IMR-90 (cell line): ENCODE measurements at regions not wholly inside any gene's neighbourhood (a gene's known extent, or its start where the extent isn't known, plus 50 kb on each side); places are given as distances from the start of the nearest gene placed in this dataset.

Experiments
- ATAC-seq: fragments of 200-7000 bp; cut with Tn5 transposase; 2 replicates; pipeline ENCODE4 v1.9.1; 2020; ENCODE audit warnings: low read depth, mild to moderate bottlenecking, moderate library complexity
- BruUV-seq: library from RNA; stranded (reverse); fragments of 400-500 nt; replicated peaks from 2 replicates; lab custom pipeline; 2021; lab: Mats Ljungman, UMichigan
- CTCF ChIA-PET: fragments of 300-600 bp; formaldehyde crosslinking; extraction: SDS; loops from one replicate; lab custom pipeline; 2021; ENCODE audit warnings: antibody characterized with exemption; lab: Yijun Ruan, JAX
- POLR2A ChIA-PET: fragments of 300-600 bp; sonication (Branson Sonifier 250); formaldehyde crosslinking; loops from one replicate; lab custom pipeline; 2022; ENCODE audit warnings: antibody characterized with exemption; ENCODE audit not compliant: unreplicated experiment; lab: Charles Lee
- DNase-seq: peaks from one replicate; pipeline ENCODE4 v3.0.0; 2013
- H2AFZ ChIP-seq: replicated peaks from 2 replicates; pipeline ENCODE3; 2013; ENCODE audit warnings: low read length, mild to moderate bottlenecking; ENCODE audit not compliant: poor library complexity
- H2AK5ac ChIP-seq: 2 replicates; pipeline ENCODE4 v1.6.1; 2013; ENCODE audit warnings: low read depth, low read length, inconsistent platforms
- H2AK9ac ChIP-seq: replicated peaks from 2 replicates; pipeline ENCODE3; 2013; ENCODE audit warnings: mild to moderate bottlenecking, low read depth, low read length, moderate library complexity; ENCODE audit not compliant: poor library complexity
- H2BK120ac ChIP-seq: 2 replicates; pipeline ENCODE4 v1.6.1; 2013; ENCODE audit warnings: low read depth, low read length, inconsistent platforms
- H2BK15ac ChIP-seq: 3 replicates; pipeline ENCODE4 v1.6.1; 2013; ENCODE audit warnings: low read depth, low read length, inconsistent platforms
- H2BK20ac ChIP-seq: 2 replicates; pipeline ENCODE4 v1.6.1; 2013; ENCODE audit warnings: low read depth, mild to moderate bottlenecking, inconsistent platforms, low read length, moderate library complexity
- H2BK5ac ChIP-seq: 2 replicates; pipeline ENCODE4 v1.6.1; 2013; ENCODE audit warnings: mild to moderate bottlenecking, low read depth, low read length, inconsistent platforms; ENCODE audit not compliant: poor library complexity, severe bottlenecking
- H3K14ac ChIP-seq: replicated peaks from 2 replicates; pipeline ENCODE4 v1.6.1; 2013; ENCODE audit warnings: low read depth, low read length, inconsistent platforms
- H3K18ac ChIP-seq: 2 replicates; pipeline ENCODE4 v1.6.1; 2013; ENCODE audit warnings: low read depth, low read length, control low read depth
- H3K23ac ChIP-seq: 2 replicates; pipeline ENCODE4 v1.6.1; 2013; ENCODE audit warnings: low read depth, low read length, inconsistent platforms
- H3K27ac ChIP-seq: 2 replicates; pipeline ENCODE4 v1.5.1; 2013; ENCODE audit warnings: mild to moderate bottlenecking, control low read depth, low read length; ENCODE audit not compliant: insufficient read depth
- H3K27me3 ChIP-seq: 2 replicates; pipeline ENCODE4 v1.6.1; 2013; ENCODE audit warnings: low read length; ENCODE audit not compliant: control insufficient read depth, insufficient read depth
- H3K36me3 ChIP-seq: 2 replicates; pipeline ENCODE4 v1.6.1; 2013; ENCODE audit warnings: low read length, mixed read lengths; ENCODE audit not compliant: control insufficient read depth, insufficient read depth
- H3K4ac ChIP-seq: 2 replicates; pipeline ENCODE4 v1.6.1; 2013; ENCODE audit warnings: low read depth, low read length, inconsistent platforms
- H3K4me1 ChIP-seq: 2 replicates; pipeline ENCODE4 v1.6.1; 2013; ENCODE audit warnings: low read length, mixed read lengths; ENCODE audit not compliant: control insufficient read depth, insufficient read depth
- H3K4me2 ChIP-seq: 2 replicates; pipeline ENCODE4 v1.6.1; 2013; ENCODE audit warnings: low read depth, mild to moderate bottlenecking, control low read depth, low read length, moderate library complexity
- H3K4me3 ChIP-seq: 2 replicates; pipeline ENCODE4 v1.5.1; 2013; ENCODE audit warnings: low read depth, mild to moderate bottlenecking, control low read depth, low read length, moderate library complexity; ENCODE audit not compliant: insufficient read depth
- H3K56ac ChIP-seq: 2 replicates; pipeline ENCODE4 v1.6.1; 2013; ENCODE audit warnings: low read length, inconsistent platforms; ENCODE audit not compliant: insufficient read depth; ENCODE audit errors: extremely low read depth
- H3K79me1 ChIP-seq, 2 experiments: 2 replicates each; pipeline ENCODE4 v1.6.1; 2013; ENCODE audit warnings: low read length in 2 of 2, inconsistent platforms in 1 of 2, low read depth in 1 of 2
- H3K9ac ChIP-seq: 2 replicates; pipeline ENCODE4 v1.6.1; 2013; ENCODE audit warnings: low read depth, low read length, control low read depth
- H3K9me1 ChIP-seq: 2 replicates; pipeline ENCODE4 v1.6.1; 2013; ENCODE audit warnings: low read length, inconsistent platforms; ENCODE audit not compliant: insufficient read depth
- H3K9me3 ChIP-seq: 2 replicates; pipeline ENCODE4 v1.6.1; 2013; ENCODE audit warnings: low read length; ENCODE audit not compliant: control insufficient read depth, insufficient read depth
- H4K20me1 ChIP-seq: 2 replicates; pipeline ENCODE4 v1.6.1; 2013; ENCODE audit warnings: low read length, inconsistent platforms; ENCODE audit not compliant: insufficient read depth
- H4K5ac ChIP-seq: 2 replicates; pipeline ENCODE4 v1.6.1; 2013; ENCODE audit warnings: mild to moderate bottlenecking, low read depth, low read length, control low read depth
- H4K8ac ChIP-seq, 2 experiments: 2 replicates each; pipeline ENCODE4 v1.6.1; 2013; ENCODE audit warnings: low read depth in 2 of 2, low read length in 2 of 2, control low read depth in 1 of 2, inconsistent platforms in 1 of 2
- H4K91ac ChIP-seq: 2 replicates; pipeline ENCODE4 v1.6.1; 2013; ENCODE audit warnings: low read depth, low read length, inconsistent platforms; ENCODE audit not compliant: insufficient read depth
- BHLHE40 ChIP-seq: fragments of 150-350 bp; IDR thresholded peaks from 2 replicates; pipeline ENCODE4 v1.6.1; 2016; ENCODE audit warnings: mild to moderate bottlenecking, low read depth, low read length
- CEBPB ChIP-seq: IDR thresholded peaks from 2 replicates; pipeline ENCODE4 v1.6.1; 2012; ENCODE audit warnings: low read depth, low read length, improper control_type of control experiment
- CHD1 ChIP-seq: IDR thresholded peaks from 2 replicates; pipeline ENCODE4 v1.6.1; 2012; ENCODE audit warnings: low read depth, low read length, improper control_type of control experiment
- CTCF ChIP-seq: conservative IDR thresholded peaks from 2 replicates; pipeline ENCODE4 v1.5.1; 2012; ENCODE audit warnings: mild to moderate bottlenecking, low read depth, low read length, improper control_type of control experiment
- ELK1 ChIP-seq: fragments of 150-350 bp; IDR thresholded peaks from 2 replicates; pipeline ENCODE4 v1.6.1; 2016; ENCODE audit warnings: low read depth, mild to moderate bottlenecking, low read length, moderate library complexity, borderline replicate concordance
- FOS ChIP-seq: fragments of 150-350 bp; IDR thresholded peaks from 2 replicates; pipeline ENCODE4 v1.6.1; 2016; ENCODE audit warnings: low read depth, low read length
- MAFK ChIP-seq: IDR thresholded peaks from 2 replicates; pipeline ENCODE4 v1.6.1; 2012; ENCODE audit warnings: low read depth, low read length, improper control_type of control experiment
- MAZ ChIP-seq: IDR thresholded peaks from 2 replicates; pipeline ENCODE4 v1.6.1; 2012; ENCODE audit warnings: low read depth, mild to moderate bottlenecking, low read length, improper control_type of control experiment, moderate library complexity, borderline replicate concordance
- MXI1 ChIP-seq: IDR thresholded peaks from 2 replicates; pipeline ENCODE4 v1.6.1; 2012; ENCODE audit warnings: low read depth, mild to moderate bottlenecking, low read length, moderate library complexity, borderline replicate concordance
- NFE2L2 ChIP-seq: fragments of 150-350 bp; IDR thresholded peaks from 2 replicates; pipeline ENCODE4 v1.6.1; 2016; ENCODE audit warnings: low read depth, mild to moderate bottlenecking, low read length
- POLR2A ChIP-seq: IDR thresholded peaks from 2 replicates; pipeline ENCODE4 v1.6.1; 2012; ENCODE audit warnings: mild to moderate bottlenecking, low read depth, low read length
- RAD21 ChIP-seq: IDR thresholded peaks from 2 replicates; pipeline ENCODE4 v1.6.1; 2012; ENCODE audit warnings: low read length, improper control_type of control experiment
- RCOR1 ChIP-seq: IDR thresholded peaks from 2 replicates; pipeline ENCODE4 v1.6.1; 2012; ENCODE audit warnings: mild to moderate bottlenecking, low read length, improper control_type of control experiment; ENCODE audit not compliant: insufficient replicate concordance
- USF2 ChIP-seq: fragments of 150-350 bp; IDR thresholded peaks from 2 replicates; pipeline ENCODE4 v1.6.1; 2017; ENCODE audit warnings: mild to moderate bottlenecking, antibody characterized with exemption, low read length, low read depth
- dilution Hi-C: fragments of 300-500 bp; cut with HindIII; formaldehyde crosslinking; loops from one replicate; pipeline ENCODE4 v1.14.3; 2018; ENCODE audit warnings: low sequenced_read_pairs; ENCODE audit not compliant: unreplicated experiment
- in situ Hi-C: fragments of 300-500 bp; cut with MboI; formaldehyde crosslinking; loops from 3 replicates; pipeline ENCODE4 v1.14.3; 2019; ENCODE audit warnings: low sequenced_read_pairs, inconsistent platforms, mixed read lengths
- intact Hi-C: fragments of 100-400 bp; cut with micrococcal nuclease; formaldehyde crosslinking; loops from 2 replicates; pipeline ENCODE4 v1.10.0; 2022

- Histone ChIP-seq H2BK20ac (no peak overlapping the region), H3K9me1 (no peaks in the 10 kb centered on the region), H3K9me3 (no peaks in the 10 kb centered on the region), H3K18ac (no peak overlapping the region), H4K5ac (no peak overlapping the region), H4K91ac (no peak overlapping the region), H3K23ac (no peak overlapping the region), H2BK15ac (no peak overlapping the region), H3K27ac (no peak overlapping the region), H4K8ac (no peak overlapping the region), H3K4me3 (no peak overlapping the region), H3K36me3 (no peaks in the 10 kb centered on the region), H2AK5ac (no peak overlapping the region), H3K4ac (no peak overlapping the region), H2AFZ (no peak overlapping the region), H3K9ac (no peak overlapping the region), H2BK120ac (no peak overlapping the region), H3K14ac (no peak overlapping the region), H4K20me1 (no peaks in the 10 kb centered on the region), H3K56ac (no peak overlapping the region), H3K4me1 (no peaks in the 10 kb centered on the region), H3K4me2 (no peak overlapping the region), H2AK9ac (no peak overlapping the region), H3K27me3 (no peaks in the 10 kb centered on the region), H2BK5ac (no peak overlapping the region), H3K79me1 (no peaks in the 10 kb centered on the region)
- dilution Hi-C loops (no loop called here), in situ Hi-C loops (no loop called here), intact Hi-C loops (no loop called here)
- POLR2A ChIA-PET, result no interaction called here
- no TSS peak for BruUV-seq
- ATAC-seq (no peak), DNase-seq (no peak)
- TF ChIP-seq NFE2L2 (no peak), BHLHE40 (no peak), MAFK (no peak), CHD1 (no peak), CEBPB (no peak), MAZ (no peak), POLR2A (no peak), ELK1 (no peak), CTCF (no peak), RCOR1 (no peak), USF2 (no peak), RAD21 (no peak), MXI1 (no peak), FOS (no peak)
- CTCF ChIA-PET, result no interaction called here
Observed at GRCh38 chr16:58807276-58807675, 73.2 kb upstream of the GOT2 start.
